TTC549 (cell line): ENCODE measurements at regions not wholly inside any gene's neighbourhood (a gene's known extent, or its start where the extent isn't known, plus 50 kb on each side); places are given as distances from the start of the nearest gene placed in this dataset.

ENCODE experiments used
- FAIRE-seq: peaks from 2 replicates; lab custom pipeline; 2012; peaks lifted over from hg19 to GRCh38; lab: Jason Lieb, UNC

GRCh38 chr10:83582407-83583095 lies 556.8 kb upstream of the GHITM start:
- no peak for FAIRE-seq

GRCh38 chr10:83585686-83586085 lies 553.6 kb upstream of the GHITM start:
- FAIRE-seq = no peak

- FAIRE-seq = no peak
These were observed 546.9 kb upstream of the GHITM start for GRCh38 chr10:83592337-83592935.

GRCh38 chr10:83603708-83604107 lies 535.6 kb upstream of the GHITM start:
- FAIRE-seq = no peak

- FAIRE-seq = no peak
These were observed 533.3 kb upstream of the GHITM start for GRCh38 chr10:83605783-83606630.

GRCh38 chr10:83607959-83608745 lies 531.2 kb upstream of the GHITM start:
- FAIRE-seq = no peak

GRCh38 chr10:83612050-83612449 lies 527.3 kb upstream of the GHITM start:
- no peak for FAIRE-seq

GRCh38 chr10:83612746-83613145 lies 526.6 kb upstream of the GHITM start:
- FAIRE-seq = no peak

GRCh38 chr10:83617172-83617571 lies 522.1 kb upstream of the GHITM start:
- FAIRE-seq = no peak

GRCh38 chr10:83617692-83618545 lies 521.4 kb upstream of the GHITM start:
- FAIRE-seq = no peak

- FAIRE-seq = no peak
These were observed 513.4 kb upstream of the GHITM start for GRCh38 chr10:83625831-83626360.

- no peak for FAIRE-seq
These were observed 506.6 kb upstream of the GHITM start for GRCh38 chr10:83632701-83633100.

GRCh38 chr10:83633547-83633946 lies 505.8 kb upstream of the GHITM start:
- no peak for FAIRE-seq

- no peak for FAIRE-seq
These were observed 502.5 kb upstream of the GHITM start for GRCh38 chr10:83636826-83637225.

- FAIRE-seq = no peak
These were observed 491.8 kb upstream of the GHITM start for GRCh38 chr10:83647526-83647925.

GRCh38 chr10:83648201-83648600 lies 491.1 kb upstream of the GHITM start:
- no peak for FAIRE-seq

GRCh38 chr10:83649471-83649870 lies 489.8 kb upstream of the GHITM start:
- FAIRE-seq = no peak

GRCh38 chr10:83654689-83655088 lies 484.6 kb upstream of the GHITM start:
- no peak for FAIRE-seq

GRCh38 chr10:83656924-83657323 lies 482.4 kb upstream of the GHITM start:
- FAIRE-seq = no peak

GRCh38 chr10:83657487-83657886 lies 481.8 kb upstream of the GHITM start:
- no peak for FAIRE-seq

GRCh38 chr10:83663918-83664317 lies 475.4 kb upstream of the GHITM start:
- no peak for FAIRE-seq
